Activated B cell treated with CpG ODN at 0.5 μM for 24 hours (primary cell): ENCODE measurements at regions not wholly inside any gene's neighbourhood (a gene's known extent, or its start where the extent isn't known, plus 50 kb on each side); places are given as distances from the start of the nearest gene placed in this dataset.

ENCODE experiments used
- ATAC-seq: fragments of 200-7000 bp; cut with Tn5 transposase; one replicate; pipeline ENCODE4 v1.10.0; 2021; ENCODE audit warnings: low read depth, mild to moderate bottlenecking, moderate library complexity
- CTCF ChIA-PET: fragments of 350-600 bp; sonication (Branson Sonifier 250); formaldehyde crosslinking; loops from one replicate; lab custom pipeline; 2021; ENCODE audit warnings: antibody characterized with exemption; lab: Charles Lee
- POLR2A ChIA-PET: fragments of 350-600 bp; sonication (Branson Sonifier 250); formaldehyde crosslinking; loops from one replicate; lab custom pipeline; 2021; ENCODE audit warnings: antibody characterized with exemption; lab: Charles Lee
- DNase-seq: peaks from one replicate; pipeline ENCODE4 v3.0.0; 2022
- H3K27ac Mint-ChIP-seq: one replicate; pipeline ENCODE4 v1.8.0; 2020; ENCODE audit warnings: mixed read lengths
- H3K27me3 Mint-ChIP-seq: one replicate; pipeline ENCODE4 v1.8.0; 2021; ENCODE audit warnings: mixed read lengths
- H3K36me3 Mint-ChIP-seq: one replicate; pipeline ENCODE4 v1.8.0; 2021; ENCODE audit warnings: low read depth, mixed read lengths
- H3K4me1 Mint-ChIP-seq: one replicate; pipeline ENCODE4 v1.8.0; 2021; ENCODE audit warnings: mixed read lengths
- H3K4me3 Mint-ChIP-seq: one replicate; pipeline ENCODE4 v1.8.0; 2020; ENCODE audit warnings: mild to moderate bottlenecking, mixed read lengths
- H3K9me3 Mint-ChIP-seq: one replicate; pipeline ENCODE4 v1.8.0; 2020; ENCODE audit warnings: mixed read lengths
- CTCF ChIP-seq: fragments of 200-600 bp; IDR thresholded peaks from one replicate; pipeline ENCODE4 v1.8.0; 2022; ENCODE audit warnings: antibody characterized with exemption, mild to moderate bottlenecking
- intact Hi-C: fragments of 100-400 bp; cut with micrococcal nuclease; formaldehyde crosslinking; loops from one replicate; pipeline ENCODE4 v1.15.1; 2024

GRCh38 chr7:24381894-24382505, 98.0 kb downstream of the NPY start:
- Mint-ChIP-seq H3K4me1 (no peaks in the 10 kb centered on the region), H3K27ac (no peak overlapping the region), H3K9me3 (peaks cover 2% of the 10 kb centered on the region), H3K4me3 (no peak overlapping the region), H3K27me3 (peaks cover 2% of the 10 kb centered on the region), H3K36me3 (no peaks in the 10 kb centered on the region)
- POLR2A ChIA-PET = no interaction called here
- intact Hi-C loops = loop anchor here (1.0 to 2.0 kb wide), 3 partner anchors 64 to 519 kb away; no protein-coding TSS in a partner anchor
- TF ChIP-seq CTCF = no peak
- ATAC-seq (no peak), DNase-seq (no peak)
- CTCF ChIA-PET = interaction anchor here (0.8 to 1.9 kb wide), 3 partner anchors 9 to 92 kb away, joined by 3 to 7 read pairs (median 7); no protein-coding TSS in a partner anchor

- intact Hi-C loops = loop anchor here (2.0 kb wide), 1 partner anchor 520 kb away; no protein-coding TSS in a partner anchor
- no peak for ATAC-seq
- ChIA-PET POLR2A (no interaction called here), CTCF (no interaction called here)
- DNase-seq = no peak
- Mint-ChIP-seq H3K27ac (no peak overlapping the region), H3K27me3 (peaks cover 2% of the 10 kb centered on the region), H3K36me3 (no peaks in the 10 kb centered on the region), H3K4me1 (no peaks in the 10 kb centered on the region), H3K4me3 (no peak overlapping the region), H3K9me3 (peaks cover 2% of the 10 kb centered on the region)
- no peak for TF ChIP-seq CTCF
Observed at GRCh38 chr7:24383055-24383454, 99.1 kb downstream of the NPY start.

- TF ChIP-seq CTCF = no peak
- DNase-seq = no peak
- Mint-ChIP-seq H3K36me3 (no peaks in the 10 kb centered on the region), H3K4me3 (no peak overlapping the region), H3K4me1 (no peaks in the 10 kb centered on the region), H3K27me3 (no peaks in the 10 kb centered on the region), H3K27ac (no peak overlapping the region), H3K9me3 (peaks cover 2% of the 10 kb centered on the region)
- ChIA-PET CTCF (no interaction called here), POLR2A (no interaction called here)
- intact Hi-C loops = no loop called here
- ATAC-seq = no peak
Observed at GRCh38 chr7:24384362-24385030, 100.5 kb downstream of the NPY start.

- DNase-seq (no peak), ATAC-seq (no peak)
- Mint-ChIP-seq H3K27ac (no peak overlapping the region), H3K9me3 (no peaks in the 10 kb centered on the region), H3K4me3 (no peak overlapping the region), H3K36me3 (no peaks in the 10 kb centered on the region), H3K4me1 (no peaks in the 10 kb centered on the region), H3K27me3 (peaks cover 6% of the 10 kb centered on the region)
- TF ChIP-seq CTCF = no peak
- intact Hi-C loops = no loop called here
- ChIA-PET CTCF (no interaction called here), POLR2A (no interaction called here)
Observed at GRCh38 chr7:24388212-24388611, 104.2 kb downstream of the NPY start.

- H3K27me3 Mint-ChIP-seq = peaks cover 6% of the 10 kb centered on the region
- no peak overlapping the region for H3K27ac Mint-ChIP-seq
- ChIA-PET CTCF (no interaction called here), POLR2A (no interaction called here)
- ATAC-seq (no peak), DNase-seq (no peak)
- no peaks in the 10 kb centered on the region for H3K36me3 Mint-ChIP-seq
- no peak overlapping the region for H3K4me3 Mint-ChIP-seq
- no peak for TF ChIP-seq CTCF
- H3K9me3 Mint-ChIP-seq = no peaks in the 10 kb centered on the region
- intact Hi-C loops = no loop called here
- H3K4me1 Mint-ChIP-seq = no peaks in the 10 kb centered on the region
Observed at GRCh38 chr7:24390376-24391157, 106.6 kb downstream of the NPY start.
